Activated T-cell treated with anti-CD3 and anti-CD28 coated beads for 48 hours (primary cell): ENCODE measurements at regions not wholly inside any gene's neighbourhood (a gene's known extent, or its start where the extent isn't known, plus 50 kb on each side); places are given as distances from the start of the nearest gene placed in this dataset.

Experiments used
- DNase-seq: peaks from one replicate; pipeline ENCODE4 v3.0.0-alpha.2; 2020; ENCODE audit warnings: low read depth

- no peak for DNase-seq
Measured at GRCh38 chrX:69025802-69026301, 139.4 kb downstream of the PJA1 start.

- no peak for DNase-seq
Measured at GRCh38 chrX:69024931-69025330, 140.3 kb downstream of the PJA1 start.

- no peak for DNase-seq
Measured at GRCh38 chrX:69024161-69024736, 141.0 kb downstream of the PJA1 start.

- no peak for DNase-seq
Measured at GRCh38 chrX:69022430-69022829, 142.8 kb downstream of the PJA1 start.

GRCh38 chrX:69021141-69021960 lies 143.9 kb downstream of the PJA1 start:
- DNase-seq: no peak

DNA sequence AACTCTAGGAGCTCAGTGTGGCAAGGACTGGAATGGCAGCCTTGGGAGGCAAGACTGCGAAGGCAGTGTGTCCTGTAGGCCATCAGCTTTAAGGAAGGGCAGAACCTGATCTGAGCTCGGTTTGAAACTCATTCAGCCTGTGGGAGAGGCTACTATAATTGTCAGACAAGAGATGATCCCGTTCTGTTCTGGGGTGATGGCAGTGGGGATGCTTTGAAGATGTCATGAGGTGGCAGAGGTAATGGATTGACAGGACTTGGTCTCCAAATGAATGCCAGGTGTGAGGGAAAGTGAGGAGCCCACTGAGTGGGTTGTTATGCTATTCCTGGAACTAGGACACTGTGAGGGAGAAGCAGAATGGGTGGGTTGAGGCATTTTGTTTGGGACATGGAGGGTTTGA lies 144.9 kb downstream of the PJA1 start:
- DNase-seq: no peak

- DNase-seq: no peak
Measured at GRCh38 chrX:69019073-69019890, 146.0 kb downstream of the PJA1 start.

- no peak for DNase-seq
Measured at GRCh38 chrX:69018416-69019072, 146.7 kb downstream of the PJA1 start.

- no peak for DNase-seq
Measured at GRCh38 chrX:69016293-69016941, 148.8 kb downstream of the PJA1 start.

GRCh38 chrX:69015564-69016292 lies 149.5 kb downstream of the PJA1 start:
- DNase-seq: no peak

- no peak for DNase-seq
Measured at GRCh38 chrX:69015156-69015555, 150.1 kb downstream of the PJA1 start.

- DNase-seq: no peak
Measured at GRCh38 chrX:69014200-69014599, 151.1 kb downstream of the PJA1 start.

- DNase-seq: no peak
Measured at GRCh38 chrX:69010339-69010738, 154.9 kb downstream of the PJA1 start.

GRCh38 chrX:69000877-69001276 lies 164.4 kb downstream of the PJA1 start:
- DNase-seq: no peak

DNA sequence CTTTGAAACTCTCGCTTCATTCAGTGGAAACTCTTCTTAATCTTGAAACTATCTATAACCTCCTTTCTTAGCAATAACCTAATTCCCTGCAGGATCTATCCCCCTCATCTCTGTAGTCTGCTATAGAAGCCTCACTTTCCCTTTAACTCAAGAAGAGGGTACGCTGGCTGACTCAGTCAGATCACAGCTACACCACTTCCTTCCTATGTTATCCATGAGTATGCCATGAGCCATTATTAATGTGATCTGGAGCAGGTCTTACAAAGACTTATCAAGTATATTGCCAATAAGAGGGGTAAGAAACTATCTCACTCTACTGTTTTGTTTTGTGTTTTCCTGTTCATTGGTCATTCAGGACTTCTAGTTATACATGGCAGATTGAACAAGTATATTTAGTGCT lies 165.3 kb downstream of the PJA1 start:
- DNase-seq: no peak

GRCh38 chrX:68999356-68999755 lies 165.9 kb downstream of the PJA1 start:
- no peak for DNase-seq

DNA sequence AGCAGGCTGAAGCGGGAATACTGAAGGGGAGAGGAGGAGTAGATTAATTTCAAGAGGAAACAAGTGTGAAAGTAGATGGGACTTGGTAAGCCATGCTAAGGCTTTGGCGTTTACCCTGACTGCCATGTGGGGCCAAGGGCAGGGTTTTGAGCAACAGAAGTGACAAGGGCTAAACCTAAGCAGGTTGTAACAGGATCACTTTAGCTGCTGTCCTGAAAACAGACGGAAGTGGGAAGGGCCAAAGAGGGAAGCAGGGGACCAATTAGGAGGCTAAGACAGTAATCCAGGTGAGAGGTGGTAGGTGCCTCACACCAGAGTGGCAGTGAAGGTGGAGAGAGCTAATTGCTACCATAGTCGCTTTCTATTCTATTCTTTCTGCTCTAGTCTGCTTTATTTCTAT lies 166.5 kb downstream of the PJA1 start:
- no peak for DNase-seq

- no peak for DNase-seq
Measured at GRCh38 chrX:68997911-68998310, 167.3 kb downstream of the PJA1 start.

GRCh38 chrX:68997511-68997910 lies 167.7 kb downstream of the PJA1 start:
- no peak for DNase-seq

- no peak for DNase-seq
Measured at GRCh38 chrX:68995780-68996551, 167.1 kb downstream of the EFNB1 start.
